K562 (cell line): ENCODE measurements at regions not wholly inside any gene's neighbourhood (a gene's known extent, or its start where the extent isn't known, plus 50 kb on each side); places are given as distances from the start of the nearest gene placed in this dataset.

Experiments
- ATAC-seq: fragments of 200-7000 bp; cut with Tn5 transposase; 3 replicates; pipeline ENCODE4 v1.9.1; 2020; ENCODE audit warnings: moderate library complexity
- BruUV-seq: library from RNA; stranded (reverse); fragments of 400-500 nt; replicated peaks from 2 replicates; lab custom pipeline; 2021; lab: Mats Ljungman, UMichigan
- CTCF ChIA-PET: fragments of 300-600 bp; formaldehyde crosslinking; extraction: SDS; loops from one replicate; lab custom pipeline; 2021; ENCODE audit warnings: low intra/inter-chr PET ratio; lab: Yijun Ruan, JAX
- POLR2A ChIA-PET: fragments of 300-600, 350-650 bp; sonication (Branson Sonifier 250); formaldehyde crosslinking; extraction: SDS; loops from one replicate; lab custom pipeline; 2021; ENCODE audit warnings: antibody characterized with exemption, inconsistent platforms; lab: Yijun Ruan, JAX
- DNase-seq, 4 experiments: peaks; one replicate each; pipeline versions ENCODE4 v3.0.0 to v3.0.0-alpha.2; 2011 to 2018; ENCODE audit warnings: low spot score in 3 of 4, mixed read lengths in 3 of 4; ENCODE audit errors: extremely low read depth in 1 of 4
- FAIRE-seq: peaks from 2 replicates; lab custom pipeline; 2011; peaks lifted over from hg19 to GRCh38; lab: Jason Lieb, UNC
- H2AFZ ChIP-seq: 2 replicates; pipeline ENCODE4 v1.6.0; 2011; ENCODE audit warnings: low read depth, low read length, control low read depth, inconsistent platforms
- H3K27ac ChIP-seq: fragments of 200-600 bp; 3 replicates; pipeline ENCODE4 v1.8.0; 2011; ENCODE audit warnings: low read depth, mild to moderate bottlenecking, control low read depth, inconsistent platforms, low read length, moderate library complexity, mixed read lengths; ENCODE audit errors: extremely low read depth
- H3K27me3 ChIP-seq, 2 experiments: fragments of 300-600 bp in 1 of 2; 2 replicates in 1 of 2; 3 replicates in 1 of 2; pipeline versions ENCODE4 v1.6.0 to v1.8.0; 2011; ENCODE audit warnings: inconsistent platforms in 2 of 2, low read length in 2 of 2, mild to moderate bottlenecking in 1 of 2, mixed read lengths in 1 of 2, moderate library complexity in 1 of 2; ENCODE audit not compliant: control insufficient read depth in 2 of 2, insufficient read depth in 2 of 2
- H3K36me3 ChIP-seq: fragments of 300-600 bp; 3 replicates; pipeline ENCODE4 v1.8.0; 2011; ENCODE audit warnings: mild to moderate bottlenecking, low read length, inconsistent platforms; ENCODE audit not compliant: control insufficient read depth, insufficient read depth
- H3K4me1 ChIP-seq, 2 experiments: fragments of 200-600 bp in 1 of 2; replicated peaks in 1 of 2; 2 replicates in 1 of 2; 3 replicates in 1 of 2; pipeline versions ENCODE4 v1.5.1 to v1.8.0; 2011; ENCODE audit warnings: inconsistent platforms in 2 of 2, low read length in 2 of 2, mild to moderate bottlenecking in 1 of 2, mixed read lengths in 1 of 2, moderate library complexity in 1 of 2; ENCODE audit not compliant: control insufficient read depth in 2 of 2, insufficient read depth in 2 of 2
- H3K4me2 ChIP-seq: 2 replicates; pipeline ENCODE4 v1.6.1; 2011; ENCODE audit warnings: low read length, control low read depth, inconsistent platforms, mixed read lengths; ENCODE audit not compliant: insufficient read depth
- H3K4me3 ChIP-seq: fragments of 200-600 bp; sonication (generic), shearing (Covaris generic); 2 replicates; pipeline ENCODE4 v1.5.1; 2016; ENCODE audit warnings: control low read depth, inconsistent platforms
- H3K79me2 ChIP-seq: fragments of 200-600 bp; 3 replicates; pipeline ENCODE4 v1.8.0; 2011; ENCODE audit warnings: low read length, inconsistent platforms; ENCODE audit not compliant: control insufficient read depth, insufficient read depth
- H3K9ac ChIP-seq, 2 experiments: 2 replicates each; pipeline versions ENCODE4 v1.6.0 to v1.6.1; 2011; ENCODE audit warnings: low read depth in 2 of 2, low read length in 2 of 2, control low read depth in 1 of 2, inconsistent platforms in 1 of 2, mild to moderate bottlenecking in 1 of 2, mixed read lengths in 1 of 2; ENCODE audit not compliant: insufficient read depth in 1 of 2
- H3K9me1 ChIP-seq: one replicate; pipeline ENCODE4 v1.6.0; 2011; ENCODE audit warnings: inconsistent platforms, mild to moderate bottlenecking, low read length, moderate library complexity; ENCODE audit not compliant: control insufficient read depth, insufficient read depth
- H3K9me3 ChIP-seq: replicated peaks from 2 replicates; pipeline ENCODE4 v1.5.1; 2011; ENCODE audit warnings: low read depth, low read length, inconsistent platforms; ENCODE audit not compliant: control insufficient read depth, insufficient read depth
- H4K20me1 ChIP-seq: replicated peaks from 2 replicates; pipeline ENCODE4 v1.6.1; 2011; ENCODE audit warnings: low read length, inconsistent platforms, mixed read lengths; ENCODE audit not compliant: control insufficient read depth, insufficient read depth
- CCAR2 ChIP-seq: fragments of 200-400 bp; formaldehyde crosslinking; IDR thresholded peaks from 2 replicates; pipeline ENCODE4 v1.6.1; 2017; ENCODE audit warnings: mild to moderate bottlenecking, low read depth, low read length
- CEBPZ ChIP-seq: fragments of 150-350 bp; IDR thresholded peaks from 2 replicates; pipeline ENCODE4 v1.6.1; 2014; ENCODE audit warnings: low read depth, mild to moderate bottlenecking, low read length, borderline replicate concordance
- NBN ChIP-seq: fragments of 450-650 bp; IDR thresholded peaks from 2 replicates; pipeline ENCODE4 v1.6.1; 2016; ENCODE audit warnings: low read depth, mild to moderate bottlenecking
- SREBF1 ChIP-seq: fragments of 150-350 bp; IDR thresholded peaks from 2 replicates; pipeline ENCODE4 v1.6.1; 2014; ENCODE audit warnings: antibody characterized with exemption, low read depth, low read length, borderline replicate concordance
- ZBTB17 ChIP-seq: fragments of 450-650 bp; formaldehyde crosslinking; IDR thresholded peaks from 2 replicates; pipeline ENCODE4 v1.4.0; 2020; ENCODE audit warnings: mild to moderate bottlenecking
- ZNF644 ChIP-seq: fragments of 200-800 bp; sonication (Bioruptor generic); IDR thresholded peaks from 2 replicates; pipeline ENCODE4 v1.6.1; 2016; ENCODE audit warnings: low read depth, missing genetic modification characterization, missing compliant biosample characterization
- WGBS: fragments of 100-300 bp; shearing (Covaris generic); methylation state at CpG from one replicate; pipeline ENCODE4 v1.1.6; 2016; ENCODE audit warnings: low coverage, mixed read lengths; ENCODE audit not compliant: insufficient coverage; ENCODE audit errors: missing lambda C conversion rate; 5-methylcytosine and 5-hydroxymethylcytosine counted together
- in situ Hi-C: fragments of 300-500 bp; cut with MboI; formaldehyde crosslinking; loops from 4 replicates; pipeline ENCODE4 v1.15.0; 2018; ENCODE audit warnings: inconsistent platforms, mixed read lengths
- intact Hi-C: fragments of 100-400 bp; cut with micrococcal nuclease; formaldehyde crosslinking; loops from 2 replicates; pipeline ENCODE4 v1.14.2; 2022
- TF ChIP-seq, protein P1 (sequence below): fragments of 250-450 bp; sonication (Bioruptor Pico); IDR thresholded peaks from 2 replicates; pipeline ENCODE4 v1.8.0; 2022; ENCODE audit warnings: moderate library complexity, mild to moderate bottlenecking, inconsistent platforms
- TF ChIP-seq, protein P2 (sequence below): fragments of 450-650 bp; formaldehyde crosslinking; IDR thresholded peaks from 2 replicates; pipeline ENCODE4 v1.4.0; 2020; ENCODE audit warnings: mild to moderate bottlenecking, moderate library complexity

GRCh38 chr5:135244620-135245021 is 154.4 kb downstream of the MACROH2A1 start:
- Histone ChIP-seq H3K4me3 (no peak overlapping the region), H3K4me2 (no peak overlapping the region), H3K4me1 (peaks cover 36 to 38% of the 10 kb centered on the region in 2 experiments), H3K27ac (no peak overlapping the region), H3K9ac (no peak overlapping the region), H3K27me3 (no peaks in the 10 kb centered on the region), H3K9me3 (no peaks in the 10 kb centered on the region), H3K79me2 (no peaks in the 10 kb centered on the region), H3K9me1 (no peaks in the 10 kb centered on the region), H2AFZ (no peak overlapping the region), H4K20me1 (peaks cover 26% of the 10 kb centered on the region), H3K36me3 (no peaks in the 10 kb centered on the region)
- in situ Hi-C loops: no loop called here
- ATAC-seq (no peak), FAIRE-seq (no peak), DNase-seq (no peak)
- WGBS: 100% methylated on average over 3 of the region's 3 CpGs
- intact Hi-C loops: no loop called here
- CTCF ChIA-PET: no interaction called here
- TF ChIP-seq, protein P1, sequence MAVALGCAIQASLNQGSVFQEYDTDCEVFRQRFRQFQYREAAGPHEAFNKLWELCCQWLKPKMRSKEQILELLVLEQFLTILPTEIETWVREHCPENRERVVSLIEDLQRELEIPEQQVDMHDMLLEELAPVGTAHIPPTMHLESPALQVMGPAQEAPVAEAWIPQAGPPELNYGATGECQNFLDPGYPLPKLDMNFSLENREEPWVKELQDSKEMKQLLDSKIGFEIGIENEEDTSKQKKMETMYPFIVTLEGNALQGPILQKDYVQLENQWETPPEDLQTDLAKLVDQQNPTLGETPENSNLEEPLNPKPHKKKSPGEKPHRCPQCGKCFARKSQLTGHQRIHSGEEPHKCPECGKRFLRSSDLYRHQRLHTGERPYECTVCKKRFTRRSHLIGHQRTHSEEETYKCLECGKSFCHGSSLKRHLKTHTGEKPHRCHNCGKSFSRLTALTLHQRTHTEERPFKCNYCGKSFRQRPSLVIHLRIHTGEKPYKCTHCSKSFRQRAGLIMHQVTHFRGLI (CRISPR knock-in tag): no peak
- TF ChIP-seq CCAR2 (no peak), NBN (no peak), ZNF644 (tag) (no peak), CEBPZ (no peak), ZBTB17 (CRISPR knock-in tag) (no peak), SREBF1 (no peak)
- TF ChIP-seq, protein P2, sequence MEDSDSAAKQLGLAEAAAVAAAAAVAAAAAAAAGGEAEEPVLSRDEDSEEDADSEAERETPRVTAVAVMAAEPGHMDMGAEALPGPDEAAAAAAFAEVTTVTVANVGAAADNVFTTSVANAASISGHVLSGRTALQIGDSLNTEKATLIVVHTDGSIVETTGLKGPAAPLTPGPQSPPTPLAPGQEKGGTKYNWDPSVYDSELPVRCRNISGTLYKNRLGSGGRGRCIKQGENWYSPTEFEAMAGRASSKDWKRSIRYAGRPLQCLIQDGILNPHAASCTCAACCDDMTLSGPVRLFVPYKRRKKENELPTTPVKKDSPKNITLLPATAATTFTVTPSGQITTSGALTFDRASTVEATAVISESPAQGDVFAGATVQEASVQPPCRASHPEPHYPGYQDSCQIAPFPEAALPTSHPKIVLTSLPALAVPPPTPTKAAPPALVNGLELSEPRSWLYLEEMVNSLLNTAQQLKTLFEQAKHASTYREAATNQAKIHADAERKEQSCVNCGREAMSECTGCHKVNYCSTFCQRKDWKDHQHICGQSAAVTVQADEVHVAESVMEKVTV (CRISPR knock-in tag): no peak
- BruUV-seq: no TSS peak
- POLR2A ChIA-PET: interaction anchor here (0.7 kb wide), 1 partner anchor 127 kb away, joined by 3 read pairs; no protein-coding TSS in a partner anchor
